NCI-H1092 treated with DMSO at 0.1 percent for 48 hours (cell line): ENCODE measurements at regions not wholly inside any gene's neighbourhood (a gene's known extent, or its start where the extent isn't known, plus 50 kb on each side); places are given as distances from the start of the nearest gene placed in this dataset.

ENCODE experiments used
- DNase-seq: peaks from one replicate; lab custom pipeline; 2025; lab: John Stamatoyannopoulos, UW

DNA sequence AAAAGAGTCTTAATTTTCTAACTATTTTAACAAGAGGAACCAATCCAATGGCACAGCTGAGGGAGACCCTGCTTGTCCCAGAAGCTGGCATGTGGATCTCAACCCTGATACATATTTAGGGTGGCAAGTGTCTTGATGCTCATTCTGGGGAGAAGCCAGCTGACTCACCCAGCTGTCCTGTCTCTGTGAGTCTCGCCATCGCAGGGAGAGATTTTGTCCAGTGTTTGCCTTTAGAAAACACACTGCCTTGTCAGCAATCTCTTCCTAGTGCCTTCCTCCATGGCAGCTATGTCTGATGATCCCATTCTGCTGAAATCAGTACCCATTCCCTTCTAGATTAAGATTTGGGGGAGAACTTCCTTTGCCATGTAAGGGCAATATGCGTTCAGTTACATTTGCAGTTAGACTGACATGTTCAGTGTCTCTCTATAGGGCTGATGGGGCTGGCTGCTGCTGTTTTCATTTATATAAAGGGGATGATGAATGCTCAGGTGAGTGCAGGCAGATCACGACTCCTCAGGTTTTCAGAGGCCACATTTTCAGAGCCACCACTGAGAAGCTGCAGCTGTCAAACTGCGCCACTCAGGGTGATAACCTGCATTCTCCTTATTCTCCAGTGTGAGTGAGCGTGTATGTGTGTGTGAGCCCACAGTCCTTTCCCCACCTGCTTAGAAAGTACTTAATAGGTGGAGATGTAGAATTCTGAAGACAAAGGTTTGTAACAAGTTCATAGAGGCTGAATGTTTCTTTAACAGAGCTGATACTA, 217.0 kb downstream of the GAS1 start:
- DNase-seq: no peak

- DNase-seq: no peak
These were observed 222.8 kb downstream of the GAS1 start for GRCh38 chr9:86724529-86724928.

GRCh38 chr9:86723346-86723745, 224.0 kb downstream of the GAS1 start:
- no peak for DNase-seq

DNA sequence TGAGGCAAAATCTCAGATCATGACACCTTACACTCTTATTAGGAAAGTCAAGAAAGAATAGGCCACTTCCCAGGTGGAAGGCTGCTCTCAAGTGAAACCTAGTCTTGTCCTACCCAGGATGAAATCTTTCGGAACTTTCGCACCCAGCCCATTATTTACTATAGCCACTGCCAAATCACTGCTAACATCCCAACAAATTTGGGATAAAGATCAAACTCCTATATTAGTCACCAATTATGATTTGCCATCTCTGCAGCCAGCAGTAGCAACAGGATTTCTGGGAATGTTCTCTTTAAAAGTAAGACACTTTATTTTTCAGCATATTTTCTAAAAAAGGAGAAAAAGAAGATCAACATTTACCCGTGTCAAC, 224.6 kb downstream of the GAS1 start:
- DNase-seq: no peak

DNA sequence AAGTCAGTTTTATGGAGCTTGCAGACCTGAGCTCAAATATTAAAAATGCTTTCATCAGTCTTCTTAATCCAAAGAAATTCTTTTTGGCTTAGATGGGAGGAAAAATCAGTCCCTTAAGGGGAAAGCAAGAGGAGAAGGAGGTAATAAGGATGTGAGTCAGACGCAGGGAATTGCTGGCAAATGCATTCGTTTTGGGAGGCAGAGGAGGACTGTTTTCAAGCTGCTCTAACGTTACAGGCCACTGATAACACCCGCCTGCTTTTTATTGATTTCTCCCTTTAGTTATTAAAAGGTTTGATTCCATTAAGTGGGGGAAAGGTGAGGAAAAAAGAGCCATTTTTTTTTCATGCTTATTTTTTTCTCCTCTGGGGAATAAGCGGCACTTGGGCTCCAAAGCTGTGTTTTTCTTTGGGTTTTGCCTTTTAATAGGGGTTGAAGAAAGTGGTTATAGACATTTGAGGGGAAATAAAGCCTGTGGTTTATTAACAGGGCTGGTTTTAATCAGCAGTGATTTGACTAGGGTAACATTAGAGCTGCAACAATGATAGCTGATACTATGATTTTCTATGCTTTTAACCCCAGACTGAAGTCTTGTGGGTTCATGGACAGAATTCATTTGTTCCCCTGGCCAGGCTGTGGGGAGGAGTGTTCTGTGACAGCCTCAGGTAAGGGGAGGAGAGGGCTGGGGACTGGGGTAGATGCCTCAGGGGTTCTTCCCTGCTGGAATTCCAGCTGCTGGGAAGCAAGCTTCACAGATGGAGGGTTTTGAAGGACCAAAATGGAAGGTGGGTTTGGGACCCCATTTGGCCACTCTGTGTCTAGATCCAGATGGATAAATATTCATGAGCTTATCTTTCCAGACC, 225.2 kb downstream of the GAS1 start:
- DNase-seq: no peak

- DNase-seq: no peak
These were observed 226.0 kb downstream of the GAS1 start for GRCh38 chr9:86721226-86721781.

DNA sequence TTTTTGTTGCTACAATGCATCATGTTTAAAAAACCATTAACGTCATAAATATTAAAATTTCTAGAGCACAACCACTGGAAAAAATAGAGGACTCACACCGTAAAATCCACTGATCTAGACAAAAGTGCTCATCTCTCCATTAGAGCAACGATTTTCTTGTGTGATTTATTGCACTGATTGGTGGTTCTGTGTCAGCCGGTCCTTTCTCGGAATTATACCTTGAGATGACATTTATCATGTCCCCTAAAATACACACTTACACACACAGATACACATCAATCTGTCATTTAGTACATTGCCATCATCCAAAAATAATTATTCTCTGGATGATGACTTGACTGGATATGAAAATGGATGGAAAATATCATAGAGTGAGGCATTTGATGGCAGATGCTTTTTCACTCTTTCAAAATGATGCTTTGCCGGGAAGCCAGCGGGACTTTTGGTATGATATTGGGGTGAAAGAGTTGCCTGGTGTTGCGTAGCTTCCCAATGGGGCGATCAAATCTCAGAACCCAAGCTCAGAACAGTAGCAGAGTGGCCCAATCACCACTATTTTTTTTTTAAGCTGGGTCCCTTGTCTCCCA, 226.6 kb downstream of the GAS1 start:
- no peak for DNase-seq

- no peak for DNase-seq
These were observed 228.8 kb downstream of the GAS1 start for GRCh38 chr9:86718388-86719049.

DNA sequence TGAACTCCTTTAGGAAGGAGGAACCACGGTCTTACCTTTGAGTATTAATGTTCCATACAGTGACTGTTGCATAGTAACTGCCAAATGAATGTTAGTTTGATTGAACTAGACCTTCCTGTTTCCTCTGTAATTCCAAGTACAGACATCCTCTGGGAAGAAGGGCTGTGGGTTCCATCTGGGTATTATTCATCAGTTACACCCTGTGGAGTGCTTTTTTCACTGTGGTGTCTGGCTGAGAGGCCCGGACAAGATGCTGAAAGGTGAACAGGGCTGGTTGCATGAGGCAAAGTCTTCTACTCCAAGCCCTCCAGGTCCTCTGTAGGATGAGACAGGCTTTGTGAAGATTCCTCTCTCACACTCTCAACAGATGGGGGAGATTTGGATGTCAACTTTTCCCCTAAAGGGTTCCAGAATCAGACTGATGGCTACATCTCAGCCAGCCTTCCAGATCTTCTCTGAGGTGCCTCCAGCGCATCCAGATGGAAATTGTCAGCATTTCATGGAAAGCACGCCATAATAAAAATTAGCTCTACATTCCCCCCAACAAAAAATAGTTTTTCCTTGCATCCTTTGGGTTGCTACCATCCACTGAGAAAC, 230.9 kb downstream of the GAS1 start:
- DNase-seq: no peak

DNA sequence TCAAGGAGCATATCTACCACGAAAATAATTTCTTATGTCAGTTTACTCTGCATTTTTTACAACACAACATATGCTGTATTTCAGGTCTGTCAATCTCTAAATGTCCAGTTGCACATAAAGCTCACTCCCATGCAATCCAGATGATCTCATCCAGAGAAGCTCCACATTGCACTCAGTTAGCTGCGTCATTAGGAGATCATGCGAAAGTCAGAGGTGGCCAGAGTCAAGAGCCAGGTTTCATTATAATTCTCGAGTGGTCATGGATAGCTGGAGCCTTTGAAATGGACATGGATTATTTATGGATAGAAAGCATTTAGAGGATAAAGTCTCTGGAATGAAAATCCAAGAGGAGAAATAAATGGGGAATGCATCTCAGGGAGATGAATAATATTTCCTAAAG, 232.3 kb downstream of the GAS1 start:
- DNase-seq: no peak

- DNase-seq: no peak
These were observed 233.3 kb downstream of the GAS1 start for GRCh38 chr9:86713970-86714369.

DNA sequence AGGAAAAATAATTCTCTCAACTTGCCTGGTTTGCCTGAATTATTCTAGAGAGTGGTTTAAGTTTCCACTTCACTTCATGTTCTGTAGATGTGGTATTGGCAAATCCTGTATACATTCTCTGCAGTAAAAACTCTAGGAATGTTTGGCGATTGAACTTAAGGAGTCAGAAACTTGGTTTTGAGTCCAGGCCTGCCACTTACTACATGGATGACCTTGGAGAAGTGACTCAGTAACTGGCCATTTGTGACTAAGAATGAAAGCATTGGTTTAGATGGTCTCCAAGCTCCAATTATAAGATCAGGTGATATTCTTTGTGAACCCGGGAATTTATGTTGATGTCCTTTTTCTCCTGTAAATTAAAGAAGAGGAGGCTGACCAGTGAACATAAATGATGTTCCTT, 233.8 kb downstream of the GAS1 start:
- DNase-seq: no peak

GRCh38 chr9:86708918-86709835, 238.1 kb downstream of the GAS1 start:
- DNase-seq: no peak

- DNase-seq: no peak
These were observed 239.3 kb downstream of the GAS1 start for GRCh38 chr9:86707932-86708510.

GRCh38 chr9:86706391-86706790, 240.9 kb downstream of the GAS1 start:
- no peak for DNase-seq

GRCh38 chr9:86705490-86705889, 241.8 kb downstream of the GAS1 start:
- no peak for DNase-seq

GRCh38 chr9:86703346-86703745, 244.0 kb downstream of the GAS1 start:
- no peak for DNase-seq

DNA sequence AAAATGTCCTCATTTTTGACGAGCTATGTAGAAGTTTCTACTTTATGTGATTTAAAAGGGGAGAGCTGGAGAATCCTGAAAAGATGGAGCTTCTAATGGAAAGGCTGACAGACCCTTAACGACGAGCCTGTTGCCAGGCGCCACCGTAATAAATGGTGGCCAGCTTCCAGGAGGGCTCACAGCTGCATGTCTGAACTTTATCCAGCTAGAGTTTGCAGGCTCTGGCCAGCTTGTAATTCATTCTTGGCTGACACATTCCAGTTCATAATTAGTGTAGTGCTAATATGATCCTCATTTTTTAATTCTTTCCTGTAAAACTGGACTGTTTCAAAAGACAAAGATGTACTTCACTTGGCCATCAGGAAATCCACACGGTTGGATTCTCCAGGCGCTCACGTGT, 246.7 kb downstream of the GAS1 start:
- peak; percentile 18 for DNase-seq

GRCh38 chr9:86697999-86698398, 249.3 kb downstream of the GAS1 start:
- no peak for DNase-seq

DNA sequence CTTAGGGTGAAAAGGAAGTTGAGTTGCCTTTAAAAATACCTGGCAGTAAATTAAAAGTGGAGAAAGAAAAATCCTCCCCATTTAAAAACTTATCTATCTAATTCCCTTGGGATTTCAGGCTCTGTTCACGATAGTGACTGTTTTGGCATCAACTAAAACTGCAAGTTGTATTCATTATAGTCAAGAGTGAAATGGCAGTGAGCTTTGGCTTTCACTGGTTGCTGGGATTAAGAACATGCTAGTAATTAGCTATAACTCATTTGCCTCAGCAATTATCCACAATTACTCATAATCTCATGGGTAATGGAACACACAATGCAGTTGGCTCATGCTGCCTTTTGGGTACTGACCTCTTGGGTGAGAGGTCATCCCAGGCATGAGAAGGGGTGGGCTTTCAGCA, 250.1 kb downstream of the GAS1 start:
- no peak for DNase-seq
